HG02870 (cell line): ENCODE measurements at regions not wholly inside any gene's neighbourhood (a gene's known extent, or its start where the extent isn't known, plus 50 kb on each side); places are given as distances from the start of the nearest gene placed in this dataset.
A peak's percentile ranks its signal among the peaks of the same experiment; 100 is the strongest.
"Not testable (repeated sequence)": the region's sequence is repeated elsewhere in the genome, so short reads cannot be mapped to it uniquely, and the experiment has no call there.

ENCODE experiments used
- ATAC-seq: cut with Tn5 transposase; IDR thresholded peaks from one replicate; pipeline ENCODE4 v1.9.1; 2021; ENCODE audit warnings: mild to moderate bottlenecking, moderate library complexity; ENCODE audit not compliant: unreplicated experiment

DNA sequence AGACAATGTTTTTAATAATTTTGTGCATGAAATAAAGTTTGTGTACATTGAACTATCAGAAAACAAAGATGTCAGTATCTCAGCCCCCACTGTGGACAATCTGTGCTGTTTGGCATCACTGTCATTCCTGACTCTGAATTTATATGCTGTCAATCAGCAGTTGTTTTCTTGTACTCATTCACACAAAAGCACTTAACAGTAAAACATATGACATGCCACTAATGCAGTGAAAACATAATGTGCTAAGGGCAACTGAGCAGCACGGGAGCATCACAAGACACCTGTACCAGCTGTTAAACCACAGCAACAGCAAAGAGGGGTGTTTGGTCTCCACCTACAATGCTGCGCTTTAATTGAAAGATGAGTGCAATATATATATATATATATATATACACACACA lies 647.8 kb upstream of the SLC35B3 start:
- no peak for ATAC-seq

- ATAC-seq: no peak
These were observed 631.4 kb upstream of the SLC35B3 start for GRCh38 chr6:9066726-9067125.

GRCh38 chr6:9064156-9064555 lies 628.8 kb upstream of the SLC35B3 start:
- no peak for ATAC-seq

DNA sequence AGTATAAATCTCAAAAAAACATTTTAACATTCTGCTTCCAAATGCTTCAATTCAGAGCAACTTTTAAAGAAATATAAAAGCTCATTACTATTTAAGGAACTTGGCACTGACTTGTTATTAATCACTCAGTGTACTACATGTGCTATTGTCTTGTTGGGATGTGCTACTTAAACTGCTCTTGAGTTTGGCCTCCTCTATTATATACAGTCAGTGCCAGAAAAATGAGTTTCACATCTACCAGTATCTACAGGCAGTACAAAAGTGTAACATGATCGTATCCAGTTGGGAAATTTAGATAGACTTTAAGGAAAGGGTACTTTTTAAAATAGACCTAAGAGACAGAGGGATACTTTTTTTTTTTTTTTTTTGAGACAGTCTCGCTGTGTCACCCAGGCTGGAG lies 627.3 kb upstream of the SLC35B3 start:
- no peak for ATAC-seq

GRCh38 chr6:9057937-9058336 lies 622.6 kb upstream of the SLC35B3 start:
- ATAC-seq: no peak

DNA sequence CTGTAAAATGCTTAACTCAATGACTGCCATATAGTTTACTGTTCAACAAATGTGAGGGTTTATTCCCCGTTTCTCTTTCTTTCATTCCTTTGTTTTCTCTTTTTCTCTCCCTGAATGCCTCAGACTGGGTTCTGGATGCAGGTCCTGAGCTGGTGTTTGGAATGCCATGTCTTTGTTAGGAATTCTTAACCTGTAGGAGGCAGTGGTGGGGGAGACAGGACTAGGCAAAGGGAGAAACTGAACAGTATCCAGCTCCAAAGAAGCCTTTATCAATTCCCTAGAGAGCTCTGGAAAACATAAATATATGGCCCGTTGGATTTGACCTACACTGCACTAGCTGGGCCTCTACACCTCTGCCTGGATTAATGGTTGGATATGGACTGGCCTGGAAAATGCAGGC lies 621.2 kb upstream of the SLC35B3 start:
- ATAC-seq: no peak

DNA sequence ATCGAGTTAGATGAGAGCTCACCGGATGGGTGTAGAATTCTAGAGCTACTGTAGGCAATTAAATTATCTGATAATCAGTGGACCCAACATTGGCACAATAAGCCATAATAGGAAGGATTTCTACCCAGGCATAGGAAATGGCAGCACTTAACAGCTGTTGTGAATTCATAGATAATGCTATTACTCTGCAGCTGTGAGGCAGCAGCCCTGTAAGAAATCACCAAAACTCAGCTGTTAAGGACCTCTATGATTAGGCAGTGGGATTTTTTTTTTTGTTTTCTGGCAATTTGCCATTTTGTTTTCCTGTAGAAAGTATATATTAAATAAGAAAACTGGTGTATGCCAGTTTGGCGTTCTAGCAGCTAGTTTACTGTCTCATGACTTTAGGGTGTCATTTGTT lies 609.1 kb upstream of the SLC35B3 start:
- no peak for ATAC-seq

DNA sequence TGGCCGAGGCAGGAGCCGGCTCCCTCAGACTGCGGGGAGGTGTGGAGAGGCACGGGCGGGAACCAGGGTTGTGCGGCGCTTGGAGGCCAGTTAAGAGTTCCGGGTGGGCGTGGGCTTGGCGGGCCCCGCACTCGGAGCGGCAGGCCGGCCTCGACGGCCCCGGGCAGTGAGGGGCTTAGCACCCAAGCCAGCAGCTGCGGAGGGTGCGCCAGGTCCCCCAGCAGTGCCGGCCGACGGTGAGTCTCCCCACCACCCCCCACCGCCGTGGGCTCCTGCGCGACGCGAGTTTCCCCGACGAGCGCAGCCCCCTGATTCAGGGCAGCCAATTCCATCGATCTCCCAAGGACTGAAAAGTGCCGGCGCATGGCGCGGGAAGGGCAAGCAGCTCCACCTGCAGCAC lies 605.4 kb upstream of the SLC35B3 start:
- no peak for ATAC-seq

- no peak for ATAC-seq
These were observed 603.9 kb upstream of the SLC35B3 start for GRCh38 chr6:9039258-9039657.

DNA sequence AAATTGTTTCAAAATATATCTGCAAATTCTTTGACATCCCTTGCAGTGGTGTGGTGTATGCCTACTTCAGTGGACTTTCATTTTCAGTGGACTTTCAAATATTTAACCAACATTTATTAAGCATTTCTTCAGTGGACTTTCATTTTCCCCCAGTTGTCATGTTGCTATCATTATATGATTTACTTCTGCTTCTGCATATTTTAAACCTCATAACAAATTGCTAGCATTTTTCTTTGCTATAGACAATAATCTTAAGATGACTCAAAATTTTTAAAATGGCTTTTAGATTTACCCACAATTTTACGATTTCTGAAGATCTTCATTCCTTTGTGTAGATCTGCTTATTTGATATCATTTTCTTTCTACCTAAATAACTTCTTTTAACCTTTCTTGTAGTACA lies 592.7 kb upstream of the SLC35B3 start:
- ATAC-seq: no peak

- no peak for ATAC-seq
These were observed 590.5 kb upstream of the SLC35B3 start for GRCh38 chr6:9025796-9026394.

DNA sequence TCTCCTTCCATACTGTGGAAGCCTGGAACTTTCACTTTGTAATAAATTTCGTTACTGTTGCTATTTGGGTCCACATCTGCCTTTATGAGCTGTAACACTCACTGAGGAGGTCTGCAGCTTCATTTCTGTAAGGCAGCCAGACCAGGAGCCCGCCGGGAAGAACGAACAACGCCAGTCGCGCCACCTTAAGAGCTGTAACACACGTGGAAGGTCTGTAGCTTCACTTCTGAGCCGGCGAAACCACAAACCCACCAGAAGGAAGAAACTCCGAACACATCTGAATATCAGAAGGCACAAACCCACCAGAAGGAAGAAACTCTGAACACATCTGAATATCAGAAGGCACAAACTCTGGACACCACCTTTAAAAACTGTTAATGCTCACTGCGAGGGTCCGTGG lies 589.9 kb upstream of the SLC35B3 start:
- ATAC-seq: no peak

DNA sequence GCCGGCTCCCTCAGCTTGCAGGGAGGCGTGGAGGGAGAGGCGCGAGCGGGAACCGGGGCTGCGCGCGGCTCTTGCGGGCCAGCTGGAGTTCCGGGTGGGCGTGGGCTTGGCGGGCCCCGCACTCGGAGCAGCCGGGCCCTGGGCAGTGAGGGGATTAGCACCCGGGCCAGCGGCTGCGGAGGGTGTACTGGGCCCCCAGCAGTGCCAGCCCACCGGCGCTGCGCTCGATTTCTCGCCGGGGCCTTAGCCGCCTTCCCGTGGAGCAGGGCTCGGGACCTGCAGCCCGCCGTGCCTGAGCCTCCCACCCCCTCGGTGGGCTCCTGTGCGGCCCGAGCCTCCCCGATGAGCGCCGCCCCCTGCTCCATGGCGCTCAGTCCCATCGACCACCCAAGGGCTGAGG lies 588.9 kb upstream of the SLC35B3 start:
- ATAC-seq: not testable (repeated sequence)

- no peak for ATAC-seq
These were observed 584.7 kb upstream of the SLC35B3 start for GRCh38 chr6:9020001-9020400.

- ATAC-seq: no peak
These were observed 574.6 kb upstream of the SLC35B3 start for GRCh38 chr6:9009931-9010330.

DNA sequence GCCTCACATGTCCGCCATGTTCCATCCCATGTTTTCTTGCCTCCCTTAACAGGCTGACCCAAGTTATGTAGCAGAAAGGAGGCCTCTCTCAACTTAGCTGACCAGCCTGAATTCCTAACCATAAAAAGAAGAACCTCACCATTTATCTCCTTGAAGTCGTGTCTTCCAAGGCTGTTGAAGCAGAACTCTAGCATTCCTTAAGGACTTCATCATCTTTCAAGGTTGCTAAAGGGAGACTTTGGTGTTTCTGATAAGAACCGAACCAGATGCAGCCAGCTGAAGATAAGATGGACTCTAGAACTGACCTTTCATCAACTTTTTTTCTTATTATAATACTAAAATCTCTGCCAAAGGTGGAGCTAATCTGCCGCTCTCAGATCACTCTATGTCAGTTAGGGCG lies 571.7 kb upstream of the SLC35B3 start:
- no peak for ATAC-seq

- ATAC-seq: no peak
These were observed 567.5 kb upstream of the SLC35B3 start for GRCh38 chr6:9002833-9003232.

GRCh38 chr6:8995156-8995555 lies 559.8 kb upstream of the SLC35B3 start:
- ATAC-seq: no peak

DNA sequence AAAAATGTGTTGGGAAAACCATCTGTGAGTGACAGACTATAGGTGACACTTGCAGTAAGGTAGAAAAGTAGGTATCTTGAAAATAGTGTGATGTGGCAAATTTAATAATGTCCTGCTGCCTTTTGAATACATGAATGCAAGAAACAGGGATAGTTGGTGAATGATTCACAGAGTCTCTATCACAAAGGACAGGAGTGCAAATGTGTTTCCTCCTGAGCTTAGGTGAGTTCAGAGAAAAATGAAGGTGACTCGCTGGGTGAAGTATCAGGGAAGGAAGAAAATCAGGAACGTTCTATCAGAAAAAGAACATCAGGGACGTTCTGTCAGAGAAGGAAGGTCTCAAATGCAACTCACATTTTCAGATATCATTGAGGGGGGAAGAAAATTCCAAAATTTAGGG lies 557.8 kb upstream of the SLC35B3 start:
- ATAC-seq: no peak

- ATAC-seq: no peak
These were observed 556.5 kb upstream of the SLC35B3 start for GRCh38 chr6:8991844-8992243.

- no peak for ATAC-seq
These were observed 554.7 kb upstream of the SLC35B3 start for GRCh38 chr6:8990075-8990474.

DNA sequence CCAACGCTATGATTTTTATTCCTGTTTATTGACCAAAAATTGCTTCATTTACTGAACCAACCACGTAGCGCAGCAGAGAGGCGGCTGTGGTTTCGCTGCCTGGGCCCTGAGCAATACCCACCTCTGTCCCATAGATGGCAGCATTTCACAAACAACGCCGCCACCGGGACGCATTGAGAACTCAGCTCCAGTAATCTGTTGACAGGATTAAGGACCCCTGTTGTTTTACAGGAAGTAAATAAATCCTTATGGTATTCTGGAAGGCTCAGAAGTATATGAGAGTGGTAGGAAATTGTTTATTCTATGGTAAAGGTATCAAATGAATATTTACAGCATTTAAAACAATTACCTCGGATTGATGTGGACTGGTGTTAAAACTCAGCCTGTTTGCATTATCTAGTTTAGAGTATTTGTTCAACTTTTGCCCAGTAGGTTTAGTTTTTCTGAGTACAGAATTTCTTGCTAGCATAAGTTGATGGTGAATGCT lies 547.9 kb upstream of the SLC35B3 start:
- ATAC-seq: peak; percentile 97

DNA sequence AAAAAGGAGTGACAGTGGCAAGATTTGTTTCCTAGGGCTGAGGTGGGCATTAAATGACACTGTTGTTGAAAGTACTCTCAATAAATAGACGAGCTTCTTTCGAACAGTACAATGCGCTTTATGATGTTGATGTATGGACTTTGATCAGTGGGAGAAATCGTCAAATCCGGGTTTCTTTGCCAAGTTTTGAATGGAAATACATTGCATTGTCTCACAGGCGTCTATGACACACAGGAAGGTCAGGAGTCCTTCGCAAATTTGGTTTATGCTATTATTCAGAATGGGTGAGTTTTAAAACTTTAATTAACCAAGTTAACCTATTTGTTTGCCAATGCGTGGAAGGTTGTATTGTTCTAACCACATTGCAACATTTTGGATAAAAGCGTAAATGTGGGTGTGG lies 547.3 kb upstream of the SLC35B3 start:
- no peak for ATAC-seq
